C4-2B (cell line): ENCODE measurements at regions not wholly inside any gene's neighbourhood (a gene's known extent, or its start where the extent isn't known, plus 50 kb on each side); places are given as distances from the start of the nearest gene placed in this dataset.

Experiments used
- H3K27ac ChIP-seq: fragments of 450-650 bp; 2 replicates; pipeline ENCODE4 v1.5.1; 2017
- ZFX ChIP-seq: fragments of 450-650 bp; IDR thresholded peaks from 2 replicates; pipeline ENCODE4 v1.6.1; 2017
- TF ChIP-seq, protein P1 (sequence below): fragments of 450-650 bp; conservative IDR thresholded peaks from 2 replicates; pipeline ENCODE4 v1.5.1; 2017; ENCODE audit warnings: mild to moderate bottlenecking

DNA sequence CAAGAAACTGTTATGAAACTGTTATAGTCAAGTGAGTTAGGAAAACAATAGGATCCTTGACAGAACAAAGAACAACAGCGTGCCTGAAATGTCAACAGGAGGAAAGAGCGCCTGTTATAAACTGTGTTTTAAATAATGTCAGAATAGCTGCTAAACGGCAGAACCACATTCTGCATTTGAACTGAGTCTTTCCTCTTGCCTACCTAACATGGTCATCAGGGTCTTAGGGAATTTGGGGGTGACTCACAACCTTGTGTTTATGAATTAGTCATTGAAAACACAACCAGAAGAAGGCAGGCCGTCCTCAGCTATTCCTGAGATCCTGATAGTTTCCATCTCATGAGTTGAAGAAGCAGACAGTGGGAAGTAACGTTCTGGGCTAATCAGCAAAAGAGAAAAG is 222.0 kb upstream of the FN1 start:
- H3K27ac ChIP-seq = no peak overlapping the region
- TF ChIP-seq, protein P1, sequence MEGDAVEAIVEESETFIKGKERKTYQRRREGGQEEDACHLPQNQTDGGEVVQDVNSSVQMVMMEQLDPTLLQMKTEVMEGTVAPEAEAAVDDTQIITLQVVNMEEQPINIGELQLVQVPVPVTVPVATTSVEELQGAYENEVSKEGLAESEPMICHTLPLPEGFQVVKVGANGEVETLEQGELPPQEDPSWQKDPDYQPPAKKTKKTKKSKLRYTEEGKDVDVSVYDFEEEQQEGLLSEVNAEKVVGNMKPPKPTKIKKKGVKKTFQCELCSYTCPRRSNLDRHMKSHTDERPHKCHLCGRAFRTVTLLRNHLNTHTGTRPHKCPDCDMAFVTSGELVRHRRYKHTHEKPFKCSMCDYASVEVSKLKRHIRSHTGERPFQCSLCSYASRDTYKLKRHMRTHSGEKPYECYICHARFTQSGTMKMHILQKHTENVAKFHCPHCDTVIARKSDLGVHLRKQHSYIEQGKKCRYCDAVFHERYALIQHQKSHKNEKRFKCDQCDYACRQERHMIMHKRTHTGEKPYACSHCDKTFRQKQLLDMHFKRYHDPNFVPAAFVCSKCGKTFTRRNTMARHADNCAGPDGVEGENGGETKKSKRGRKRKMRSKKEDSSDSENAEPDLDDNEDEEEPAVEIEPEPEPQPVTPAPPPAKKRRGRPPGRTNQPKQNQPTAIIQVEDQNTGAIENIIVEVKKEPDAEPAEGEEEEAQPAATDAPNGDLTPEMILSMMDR = no peak
- TF ChIP-seq ZFX = no peak

GRCh38 chr2:215654148-215654819 is 218.4 kb upstream of the FN1 start:
- TF ChIP-seq, protein P1 = no peak
- no peak for TF ChIP-seq ZFX
- H3K27ac ChIP-seq = no peak overlapping the region

GRCh38 chr2:215653344-215654030 is 217.6 kb upstream of the FN1 start:
- H3K27ac ChIP-seq = no peak overlapping the region
- TF ChIP-seq, protein P1 = no peak
- no peak for TF ChIP-seq ZFX

DNA sequence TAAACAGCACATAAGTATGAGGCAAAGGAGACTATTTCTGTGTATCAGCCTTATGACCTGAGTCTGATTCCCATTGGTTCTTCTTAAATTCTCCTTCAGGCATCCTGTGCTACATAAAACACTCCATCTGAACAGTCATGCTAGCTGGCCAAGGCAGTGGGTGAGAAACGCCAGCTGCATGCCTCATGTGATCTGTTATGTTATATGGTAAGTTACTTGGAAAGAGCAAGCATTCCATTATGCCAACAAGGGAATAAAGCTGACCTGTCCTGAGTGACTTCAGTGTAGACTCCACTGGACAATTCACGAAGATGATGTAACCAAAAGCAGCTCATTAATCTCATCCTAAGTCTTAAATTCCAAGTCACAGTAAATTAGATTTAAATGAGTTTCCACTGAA is 216.5 kb upstream of the FN1 start:
- no peak overlapping the region for H3K27ac ChIP-seq
- TF ChIP-seq, protein P1 = no peak
- no peak for TF ChIP-seq ZFX

GRCh38 chr2:215651412-215651811 is 215.5 kb upstream of the FN1 start:
- TF ChIP-seq, protein P1 = no peak
- no peak for TF ChIP-seq ZFX
- no peak overlapping the region for H3K27ac ChIP-seq

DNA sequence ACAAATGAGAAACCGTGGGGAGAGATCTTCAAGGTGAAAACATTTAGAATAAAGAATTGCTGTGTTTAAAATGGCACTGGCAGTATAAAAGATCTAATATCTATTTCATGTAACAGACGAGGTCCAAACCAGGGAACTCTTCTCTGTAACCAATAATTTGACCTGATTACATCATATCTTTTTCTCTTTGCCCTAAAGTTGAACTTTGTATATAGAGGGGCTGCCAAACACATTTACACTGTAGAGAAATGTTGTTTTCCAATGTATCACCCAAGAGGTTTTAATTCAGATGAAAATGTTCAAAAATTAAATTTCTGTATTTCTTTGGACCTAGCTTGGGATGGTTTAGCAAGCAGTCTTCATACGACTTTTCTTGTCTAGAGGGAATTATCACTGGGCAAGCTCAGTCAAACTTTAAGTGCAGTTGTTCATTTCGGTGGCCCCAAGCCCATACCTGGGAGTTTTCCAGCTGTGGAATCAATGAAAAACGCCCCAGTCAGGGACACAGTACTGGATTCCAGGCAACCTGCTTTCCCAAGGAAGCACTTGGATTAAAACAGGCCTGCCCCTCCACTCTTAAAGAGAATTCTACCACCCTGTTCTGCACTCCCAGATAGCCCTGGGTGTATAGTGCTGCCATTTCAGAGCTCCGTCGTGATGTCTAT is 208.5 kb upstream of the FN1 start:
- no peak overlapping the region for H3K27ac ChIP-seq
- TF ChIP-seq, protein P1 = no peak
- TF ChIP-seq ZFX = no peak

DNA sequence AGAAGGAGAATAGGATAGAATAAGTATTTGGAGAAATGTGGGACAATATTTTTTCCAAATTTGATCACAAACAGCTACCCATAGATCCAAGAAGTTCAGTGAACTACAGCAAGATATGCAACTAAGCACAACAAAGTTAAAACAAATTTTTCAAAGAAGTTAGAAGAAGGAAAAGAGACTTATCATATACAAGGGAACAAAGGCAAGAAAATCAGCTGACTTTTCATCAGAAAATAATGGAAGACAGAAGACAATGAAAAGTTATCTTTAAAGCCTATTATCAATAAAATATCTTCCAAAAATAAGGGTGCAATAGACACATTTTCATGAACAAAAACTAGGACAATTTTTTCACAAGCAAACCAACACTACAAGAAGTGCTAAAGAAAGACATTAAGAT is 202.8 kb upstream of the FN1 start:
- H3K27ac ChIP-seq = no peak overlapping the region
- no peak for TF ChIP-seq ZFX
- TF ChIP-seq, protein P1 = no peak
